Gastrocnemius medialis (tissue), 4 donors: ENCODE measurements at regions not wholly inside any gene's neighbourhood (a gene's known extent, or its start where the extent isn't known, plus 50 kb on each side); places are given as distances from the start of the nearest gene placed in this dataset.

Experiments used
- ATAC-seq, 2 donors: fragments of 150-250 bp; one replicate each; pipeline ENCODE4 v1.9.1; 2016
- DNase-seq, 2 donors: peaks; one replicate each; pipeline ENCODE4 v3.0.0-alpha.2; 2019
- H3K27ac ChIP-seq, 4 donors: fragments of 200-600 bp; sonication (generic); 1 replicate in 1 of 4; 2 replicates in 3 of 4; pipeline ENCODE4 v1.5.1; 2016 to 2018; ENCODE audit warnings: mild to moderate bottlenecking in 2 of 4, moderate library complexity in 1 of 4
- H3K27me3 ChIP-seq, 3 donors: fragments of 200-600 bp; sonication (generic) in 2 of 3; 1 replicate in 1 of 3; 2 replicates in 2 of 3; pipeline versions ENCODE4 v1.5.1 to v1.6.0; 2016 to 2019; ENCODE audit warnings: mild to moderate bottlenecking in 1 of 3, moderate library complexity in 1 of 3
- H3K36me3 ChIP-seq, 2 donors: fragments of 200-600 bp; sonication (generic) in 1 of 2; one replicate each; pipeline ENCODE4 v1.5.1; 2017 to 2018
- H3K4me1 ChIP-seq, 2 donors: fragments of 200-600 bp; sonication (generic) in 1 of 2; one replicate each; pipeline ENCODE4 v1.5.1; 2016 to 2017; ENCODE audit warnings: mild to moderate bottlenecking in 2 of 2
- H3K4me3 ChIP-seq, 4 donors: fragments of 200-600 bp; sonication (generic) in 3 of 4; 1 replicate in 1 of 4; 2 replicates in 3 of 4; pipeline ENCODE4 v1.5.1; 2016 to 2019; ENCODE audit warnings: mild to moderate bottlenecking in 2 of 4
- H3K9me3 ChIP-seq, 3 donors: fragments of 200-600 bp; sonication (generic) in 2 of 3; 1 replicate in 1 of 3; 2 replicates in 2 of 3; pipeline ENCODE4 v1.5.1; 2016 to 2019
- CTCF ChIP-seq, 5 experiments: fragments of 450-650 bp in 3 of 5; fragments of 200-600 bp in 2 of 5; sonication (generic) in 2 of 5; IDR thresholded peaks in 4 of 5; conservative IDR thresholded peaks in 1 of 5; 1 replicate in 4 of 5; 2 replicates in 1 of 5; pipeline ENCODE4 v1.5.1; 2016 to 2019; ENCODE audit warnings: antibody characterized with exemption in 5 of 5, mild to moderate bottlenecking in 3 of 5, moderate library complexity in 3 of 5
- POLR2A ChIP-seq, 2 donors: fragments of 450-650 bp; IDR thresholded peaks; one replicate each; pipeline ENCODE4 v1.6.1; 2017; ENCODE audit warnings: antibody characterized with exemption in 2 of 2, mild to moderate bottlenecking in 2 of 2, moderate library complexity in 2 of 2
- in situ Hi-C, 4 donors: fragments of 200-750 bp; cut with MboI; loops; one replicate each; pipeline versions ENCODE4 v1.15.0 to v1.8.0; 2017; ENCODE audit warnings: low sequenced_read_pairs in 4 of 4
- intact Hi-C: fragments of 100-400 bp; cut with DNase I; formaldehyde crosslinking; loops from one replicate; pipeline ENCODE4 v1.15.1; 2023; ENCODE audit warnings: low total_unique reads

GRCh38 chr12:124379379-124379937, 84.6 kb downstream of the RFLNA start:
- H3K27ac ChIP-seq: peak overlapping the region; percentile 93 to 98 (median 96)
- no peaks in the 10 kb centered on the region for H3K9me3 ChIP-seq
- intact Hi-C loops (no loop called here), in situ Hi-C loops (loop anchor here in 1 of 4 donors (25.0 kb wide), 1 partner anchor 133 kb away; no protein-coding TSS in a partner anchor)
- ATAC-seq (no peak), DNase-seq (no peak)
- no peak for TF ChIP-seq CTCF (IDR thresholded peaks at IDR 0.05 in 4 of 5, conservative IDR thresholded peaks at IDR 0.05 in 1 of 5)
- no peak for TF ChIP-seq POLR2A (IDR thresholded peaks at IDR 0.05)
- H3K4me1 ChIP-seq: peaks cover 68 to 69% of the 10 kb centered on the region in 2 donors
- peaks cover 0 to 22% of the 10 kb centered on the region in 2 donors for H3K36me3 ChIP-seq
- no peak overlapping the region for H3K4me3 ChIP-seq
- no peaks in the 10 kb centered on the region for H3K27me3 ChIP-seq

- Histone ChIP-seq H3K27ac (peak overlapping the region; percentile 93 to 98 (median 96)), H3K36me3 (peaks cover 0 to 19% of the 10 kb centered on the region in 2 donors), H3K4me1 (peaks cover 63 to 67% of the 10 kb centered on the region in 2 donors), H3K9me3 (no peaks in the 10 kb centered on the region), H3K27me3 (no peaks in the 10 kb centered on the region), H3K4me3 (no peak overlapping the region)
- ATAC-seq: no peak
- in situ Hi-C loops (loop anchor here in 1 of 4 donors (25.0 kb wide), 1 partner anchor 133 kb away; no protein-coding TSS in a partner anchor), intact Hi-C loops (no loop called here)
- DNase-seq: no peak
- TF ChIP-seq CTCF (IDR thresholded peaks at IDR 0.05 in 4 of 5, conservative IDR thresholded peaks at IDR 0.05 in 1 of 5) (no peak), POLR2A (IDR thresholded peaks at IDR 0.05) (no peak)
These were observed 84.0 kb downstream of the RFLNA start for GRCh38 chr12:124378926-124379325.

GRCh38 chr12:124377981-124378509, 83.2 kb downstream of the RFLNA start:
- H3K4me1 ChIP-seq: peaks cover 56 to 60% of the 10 kb centered on the region in 2 donors
- H3K9me3 ChIP-seq: no peaks in the 10 kb centered on the region
- no peak for DNase-seq
- TF ChIP-seq POLR2A (IDR thresholded peaks at IDR 0.05) (no peak), CTCF (IDR thresholded peaks at IDR 0.05 in 4 of 5, conservative IDR thresholded peaks at IDR 0.05 in 1 of 5) (no peak)
- H3K27me3 ChIP-seq: no peaks in the 10 kb centered on the region
- H3K36me3 ChIP-seq: peaks cover 0 to 10% of the 10 kb centered on the region in 2 donors
- in situ Hi-C loops: loop anchor here in 1 of 4 donors (25.0 kb wide), 1 partner anchor 134 kb away; no protein-coding TSS in a partner anchor
- no peak for ATAC-seq
- intact Hi-C loops: no loop called here
- H3K27ac ChIP-seq: peak overlapping the region; percentile 93 to 98 (median 96)
- no peak overlapping the region for H3K4me3 ChIP-seq

- intact Hi-C loops: no loop called here
- TF ChIP-seq CTCF (IDR thresholded peaks at IDR 0.05 in 4 of 5, conservative IDR thresholded peaks at IDR 0.05 in 1 of 5) (no peak), POLR2A (IDR thresholded peaks at IDR 0.05) (no peak)
- in situ Hi-C loops: loop anchor here in 1 of 4 donors (25.0 kb wide), 1 partner anchor 136 kb away; no protein-coding TSS in a partner anchor
- no peak overlapping the region for H3K4me3 ChIP-seq
- DNase-seq: no peak
- no peaks in the 10 kb centered on the region for H3K27me3 ChIP-seq
- H3K36me3 ChIP-seq: peaks cover 0 to 20% of the 10 kb centered on the region in 2 donors
- ATAC-seq: no peak
- H3K9me3 ChIP-seq: no peaks in the 10 kb centered on the region
- peak overlapping the region; percentile 93 to 98 (median 96) for H3K27ac ChIP-seq
- H3K4me1 ChIP-seq: peaks cover 49 to 59% of the 10 kb centered on the region in 2 donors
These were observed 81.5 kb downstream of the RFLNA start for GRCh38 chr12:124376435-124376834.
